K562 (cell line): ENCODE measurements at regions not wholly inside any gene's neighbourhood (a gene's known extent, or its start where the extent isn't known, plus 50 kb on each side); places are given as distances from the start of the nearest gene placed in this dataset.

Experiments used
- ATAC-seq: fragments of 200-7000 bp; cut with Tn5 transposase; 3 replicates; pipeline ENCODE4 v1.9.1; 2020; ENCODE audit warnings: moderate library complexity
- BruUV-seq: library from RNA; stranded (reverse); fragments of 400-500 nt; replicated peaks from 2 replicates; lab custom pipeline; 2021; lab: Mats Ljungman, UMichigan
- CTCF ChIA-PET: fragments of 300-600 bp; formaldehyde crosslinking; extraction: SDS; loops from one replicate; lab custom pipeline; 2021; ENCODE audit warnings: low intra/inter-chr PET ratio; lab: Yijun Ruan, JAX
- POLR2A ChIA-PET: fragments of 300-600, 350-650 bp; sonication (Branson Sonifier 250); formaldehyde crosslinking; extraction: SDS; loops from one replicate; lab custom pipeline; 2021; ENCODE audit warnings: antibody characterized with exemption, inconsistent platforms; lab: Yijun Ruan, JAX
- DNase-seq, 4 experiments: peaks; one replicate each; pipeline versions ENCODE4 v3.0.0 to v3.0.0-alpha.2; 2011 to 2018; ENCODE audit warnings: low spot score in 3 of 4, mixed read lengths in 3 of 4; ENCODE audit errors: extremely low read depth in 1 of 4
- FAIRE-seq: peaks from 2 replicates; lab custom pipeline; 2011; peaks lifted over from hg19 to GRCh38; lab: Jason Lieb, UNC
- H2AFZ ChIP-seq: 2 replicates; pipeline ENCODE4 v1.6.0; 2011; ENCODE audit warnings: low read depth, low read length, control low read depth, inconsistent platforms
- H3K27ac ChIP-seq: fragments of 200-600 bp; 3 replicates; pipeline ENCODE4 v1.8.0; 2011; ENCODE audit warnings: low read depth, mild to moderate bottlenecking, control low read depth, inconsistent platforms, low read length, moderate library complexity, mixed read lengths; ENCODE audit errors: extremely low read depth
- H3K27me3 ChIP-seq, 2 experiments: fragments of 300-600 bp in 1 of 2; 2 replicates in 1 of 2; 3 replicates in 1 of 2; pipeline versions ENCODE4 v1.6.0 to v1.8.0; 2011; ENCODE audit warnings: inconsistent platforms in 2 of 2, low read length in 2 of 2, mild to moderate bottlenecking in 1 of 2, mixed read lengths in 1 of 2, moderate library complexity in 1 of 2; ENCODE audit not compliant: control insufficient read depth in 2 of 2, insufficient read depth in 2 of 2
- H3K36me3 ChIP-seq: fragments of 300-600 bp; 3 replicates; pipeline ENCODE4 v1.8.0; 2011; ENCODE audit warnings: mild to moderate bottlenecking, low read length, inconsistent platforms; ENCODE audit not compliant: control insufficient read depth, insufficient read depth
- H3K4me1 ChIP-seq, 2 experiments: fragments of 200-600 bp in 1 of 2; replicated peaks in 1 of 2; 2 replicates in 1 of 2; 3 replicates in 1 of 2; pipeline versions ENCODE4 v1.5.1 to v1.8.0; 2011; ENCODE audit warnings: inconsistent platforms in 2 of 2, low read length in 2 of 2, mild to moderate bottlenecking in 1 of 2, mixed read lengths in 1 of 2, moderate library complexity in 1 of 2; ENCODE audit not compliant: control insufficient read depth in 2 of 2, insufficient read depth in 2 of 2
- H3K4me2 ChIP-seq: 2 replicates; pipeline ENCODE4 v1.6.1; 2011; ENCODE audit warnings: low read length, control low read depth, inconsistent platforms, mixed read lengths; ENCODE audit not compliant: insufficient read depth
- H3K4me3 ChIP-seq: fragments of 200-600 bp; sonication (generic), shearing (Covaris generic); 2 replicates; pipeline ENCODE4 v1.5.1; 2016; ENCODE audit warnings: control low read depth, inconsistent platforms
- H3K79me2 ChIP-seq: fragments of 200-600 bp; 3 replicates; pipeline ENCODE4 v1.8.0; 2011; ENCODE audit warnings: low read length, inconsistent platforms; ENCODE audit not compliant: control insufficient read depth, insufficient read depth
- H3K9ac ChIP-seq, 2 experiments: 2 replicates each; pipeline versions ENCODE4 v1.6.0 to v1.6.1; 2011; ENCODE audit warnings: low read depth in 2 of 2, low read length in 2 of 2, control low read depth in 1 of 2, inconsistent platforms in 1 of 2, mild to moderate bottlenecking in 1 of 2, mixed read lengths in 1 of 2; ENCODE audit not compliant: insufficient read depth in 1 of 2
- H3K9me1 ChIP-seq: one replicate; pipeline ENCODE4 v1.6.0; 2011; ENCODE audit warnings: inconsistent platforms, mild to moderate bottlenecking, low read length, moderate library complexity; ENCODE audit not compliant: control insufficient read depth, insufficient read depth
- H3K9me3 ChIP-seq: replicated peaks from 2 replicates; pipeline ENCODE4 v1.5.1; 2011; ENCODE audit warnings: low read depth, low read length, inconsistent platforms; ENCODE audit not compliant: control insufficient read depth, insufficient read depth
- H4K20me1 ChIP-seq: replicated peaks from 2 replicates; pipeline ENCODE4 v1.6.1; 2011; ENCODE audit warnings: low read length, inconsistent platforms, mixed read lengths; ENCODE audit not compliant: control insufficient read depth, insufficient read depth
- CREB5 ChIP-seq: fragments of 250-450 bp; sonication (Bioruptor Pico); IDR thresholded peaks from 2 replicates; pipeline ENCODE4 v1.5.0; 2020; ENCODE audit warnings: mild to moderate bottlenecking
- CREM ChIP-seq: IDR thresholded peaks from 2 replicates; pipeline ENCODE4 v1.6.1; 2014; ENCODE audit warnings: antibody characterized with exemption, low read depth
- HMGN3 ChIP-seq: IDR thresholded peaks from 2 replicates; pipeline ENCODE4 v1.6.1; 2011; ENCODE audit warnings: borderline replicate concordance, low read depth, mild to moderate bottlenecking, mixed read lengths, low read length; ENCODE audit not compliant: insufficient read length; ENCODE audit errors: extremely low read depth
- SAFB ChIP-seq: fragments of 200-400 bp; formaldehyde crosslinking; IDR thresholded peaks from 2 replicates; pipeline ENCODE4 v1.6.1; 2017; ENCODE audit warnings: low read depth, low read length, borderline replicate concordance
- SMARCA5 ChIP-seq: fragments of 450-650 bp; IDR thresholded peaks from 2 replicates; pipeline ENCODE4 v1.6.1; 2016
- UBTF ChIP-seq, 2 experiments: IDR thresholded peaks; 2 replicates each; pipeline ENCODE4 v1.6.1; 2012; ENCODE audit warnings: improper control_type of control experiment in 2 of 2, low read depth in 2 of 2, low read length in 2 of 2, borderline replicate concordance in 1 of 2
- USF2 ChIP-seq: sonication (generic); formaldehyde crosslinking; IDR thresholded peaks from 2 replicates; pipeline ENCODE4 v1.5.0; 2020; ENCODE audit warnings: missing genetic modification reagents
- ZEB2 ChIP-seq: fragments of 450-650 bp; IDR thresholded peaks from 2 replicates; pipeline ENCODE4 v1.6.1; 2016
- ZNF146 ChIP-seq: IDR thresholded peaks from one replicate; pipeline ENCODE4 v1.6.1; 2018; ENCODE audit warnings: missing compliant biosample characterization; ENCODE audit not compliant: unreplicated experiment
- ZNF311 ChIP-seq: fragments of 250-450 bp; sonication (Bioruptor Pico); IDR thresholded peaks from 2 replicates; pipeline ENCODE4 v1.4.0; 2020; ENCODE audit warnings: mild to moderate bottlenecking, moderate library complexity
- ZNF518B ChIP-seq: fragments of 250-450 bp; sonication (Bioruptor Pico); IDR thresholded peaks from 2 replicates; pipeline ENCODE4 v1.5.0; 2021; ENCODE audit warnings: mild to moderate bottlenecking, moderate library complexity
- ZNF740 ChIP-seq, 3 experiments: fragments of 200-800 bp in 1 of 3; sonication (Bioruptor generic) in 1 of 3; sonication (generic) in 1 of 3; formaldehyde crosslinking in 1 of 3; IDR thresholded peaks; 2 replicates each; pipeline versions ENCODE4 v1.6.1 to v1.8.0; 2016 to 2022; ENCODE audit warnings: mild to moderate bottlenecking in 2 of 3, missing compliant biosample characterization in 2 of 3, missing genetic modification characterization in 2 of 3, missing genetic modification reagents in 1 of 3
- WGBS: fragments of 100-300 bp; shearing (Covaris generic); methylation state at CpG from one replicate; pipeline ENCODE4 v1.1.6; 2016; ENCODE audit warnings: low coverage, mixed read lengths; ENCODE audit not compliant: insufficient coverage; ENCODE audit errors: missing lambda C conversion rate; 5-methylcytosine and 5-hydroxymethylcytosine counted together
- in situ Hi-C: fragments of 300-500 bp; cut with MboI; formaldehyde crosslinking; loops from 4 replicates; pipeline ENCODE4 v1.15.0; 2018; ENCODE audit warnings: inconsistent platforms, mixed read lengths
- intact Hi-C: fragments of 100-400 bp; cut with micrococcal nuclease; formaldehyde crosslinking; loops from 2 replicates; pipeline ENCODE4 v1.14.2; 2022

DNA sequence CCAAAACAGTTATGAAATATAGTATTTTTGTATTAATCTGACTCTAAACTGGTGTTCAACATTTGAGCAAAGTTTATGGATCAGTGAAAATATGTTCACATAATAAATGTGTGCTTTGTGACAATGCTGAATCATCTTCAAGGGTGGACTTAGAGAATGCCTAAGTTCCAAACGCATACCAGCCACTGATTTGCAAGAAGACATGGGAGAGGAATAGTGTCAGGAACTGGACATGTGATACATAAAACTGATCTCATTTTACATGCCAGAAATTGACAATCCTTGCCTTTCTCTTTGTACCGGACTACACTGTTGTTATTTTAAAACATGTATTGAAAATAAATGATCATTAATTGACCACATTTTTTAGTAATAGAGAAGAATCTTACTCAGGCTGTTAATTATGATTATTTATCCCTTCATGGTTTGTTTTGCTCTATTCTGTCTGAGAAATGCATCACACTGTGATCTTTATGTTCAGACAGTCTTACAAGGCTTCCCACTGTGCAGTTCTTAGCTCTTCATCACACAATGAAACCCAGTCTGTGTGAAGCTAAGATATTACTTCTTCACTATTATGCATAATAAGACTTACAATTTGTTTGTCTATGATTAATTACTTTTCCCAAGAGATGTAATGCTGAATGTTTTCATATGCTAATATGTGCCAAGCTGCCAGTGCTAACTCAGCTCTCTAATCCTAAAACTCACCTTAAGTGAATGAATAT is 1180.6 kb upstream of the CDH8 start:
- no peak overlapping the region for H3K27ac ChIP-seq
- no peak overlapping the region for H3K9ac ChIP-seq
- intact Hi-C loops = no loop called here
- H3K36me3 ChIP-seq = no peaks in the 10 kb centered on the region
- no TSS peak for BruUV-seq
- no peak overlapping the region for H3K4me3 ChIP-seq
- no peaks in the 10 kb centered on the region for H3K9me3 ChIP-seq
- H2AFZ ChIP-seq = no peak overlapping the region
- no peak for ATAC-seq
- in situ Hi-C loops = no loop called here
- WGBS = 0% methylated on average over 2 of the region's 2 CpGs
- CTCF ChIA-PET = no interaction called here
- no peak overlapping the region for H3K4me2 ChIP-seq
- H3K79me2 ChIP-seq = no peaks in the 10 kb centered on the region
- no peaks in the 10 kb centered on the region for H3K4me1 ChIP-seq
- no peaks in the 10 kb centered on the region for H4K20me1 ChIP-seq
- no peak for DNase-seq
- H3K9me1 ChIP-seq = no peaks in the 10 kb centered on the region
- H3K27me3 ChIP-seq = no peaks in the 10 kb centered on the region
- FAIRE-seq = no peak
- POLR2A ChIA-PET = interaction anchor here (0.6 kb wide), 1 partner anchor 803 kb away, joined by 3 read pairs; no protein-coding TSS in a partner anchor
- no peak for TF ChIP-seq HMGN3
- TF ChIP-seq ZNF740 (CRISPR knock-in tag; IDR thresholded peaks at IDR 0.05) = no peak
- no peak for TF ChIP-seq ZNF740 (tag; IDR thresholded peaks at IDR 0.05)
- no peak for TF ChIP-seq CREM
- no peak for TF ChIP-seq ZEB2
- TF ChIP-seq UBTF (IDR thresholded peaks at IDR 0.05; ENCODE audit: borderline replicate concordance in 1 of 2, low read depth in 2 of 2, low read length in 2 of 2) = no peak
- no peak for TF ChIP-seq ZNF146 (CRISPR knock-in tag)
- TF ChIP-seq ZNF518B = no peak
- TF ChIP-seq SAFB = no peak
- TF ChIP-seq SMARCA5 = no peak
- no peak for TF ChIP-seq ZNF311 (CRISPR knock-in tag)
- TF ChIP-seq USF2 (CRISPR knock-in tag) = no peak
- TF ChIP-seq CREB5 (CRISPR knock-in tag) = no peak
